Stomach (tissue), 8 donors: ENCODE measurements at regions not wholly inside any gene's neighbourhood (a gene's known extent, or its start where the extent isn't known, plus 50 kb on each side); places are given as distances from the start of the nearest gene placed in this dataset.

Experiments
- DNase-seq, 2 donors: peaks; one replicate each; pipeline versions ENCODE4 v3.0.0 to v3.0.0-alpha.2; 2013 to 2019
- H3K27ac ChIP-seq, 5 donors: fragments of 200-600 bp in 4 of 5; sonication (generic) in 4 of 5; one replicate each; pipeline ENCODE4 v1.5.1; 2013 to 2019; ENCODE audit warnings: mild to moderate bottlenecking in 1 of 5, moderate library complexity in 1 of 5
- H3K27me3 ChIP-seq, 3 donors: fragments of 200-600 bp; sonication (generic); one replicate each; pipeline ENCODE4 v1.5.1; 2017 to 2019; ENCODE audit warnings: mixed run types in 1 of 3
- H3K36me3 ChIP-seq, 4 donors: fragments of 200-600 bp; sonication (generic); 1 replicate in 3 of 4; 2 replicates in 1 of 4; pipeline ENCODE4 v1.5.1; 2016 to 2019
- H3K4me1 ChIP-seq, 4 donors: fragments of 200-600 bp; sonication (generic); one replicate each; pipeline ENCODE4 v1.5.1; 2016 to 2019
- H3K4me3 ChIP-seq, 4 donors: fragments of 200-600 bp; sonication (generic) in 3 of 4; one replicate each; pipeline ENCODE4 v1.5.1; 2016 to 2019; ENCODE audit warnings: mild to moderate bottlenecking in 1 of 4
- H3K9me3 ChIP-seq, 4 donors: fragments of 200-600 bp; sonication (generic); one replicate each; pipeline ENCODE4 v1.5.1; 2016 to 2019
- EP300 ChIP-seq: sonication (generic); formaldehyde crosslinking; IDR thresholded peaks from one replicate; pipeline ENCODE4 v1.6.1; 2017; ENCODE audit warnings: antibody characterized with exemption
- POLR2A ChIP-seq, 4 donors: fragments of 450-650 bp; IDR thresholded peaks; one replicate each; pipeline ENCODE4 v1.6.1; 2016; ENCODE audit warnings: antibody characterized with exemption in 4 of 4, control low read depth in 2 of 4, mild to moderate bottlenecking in 1 of 4, moderate library complexity in 1 of 4
- POLR2AphosphoS5 ChIP-seq, 3 donors: sonication (generic); formaldehyde crosslinking; IDR thresholded peaks; one replicate each; pipeline ENCODE4 v1.6.1; 2016; ENCODE audit warnings: antibody characterized with exemption in 3 of 3
- WGBS, 5 donors: extraction: QIAGEN DNeasy Blood & Tissue Kit in 3 of 5; methylation state at CpG; one replicate each; pipeline versions ENCODE4 v1.1.5 to v1.1.7; 2013 to 2018; 5-methylcytosine and 5-hydroxymethylcytosine counted together
- intact Hi-C: fragments of 100-400 bp; cut with DNase I; formaldehyde crosslinking; loops from one replicate; pipeline ENCODE4 v1.15.1; 2023; ENCODE audit warnings: low total_unique reads
- TF ChIP-seq, protein P1 (sequence below), 7 experiments: fragments of 450-650 bp in 4 of 7; fragments of 200-600 bp in 3 of 7; sonication (generic) in 3 of 7; IDR thresholded peaks; one replicate each; pipeline ENCODE4 v1.5.1; 2016 to 2019; ENCODE audit warnings: antibody characterized with exemption in 7 of 7, control low read depth in 2 of 7, mild to moderate bottlenecking in 1 of 7
- donor health status: healthy with polysubstance abuse.
- donor health status: Bipolar disorder and iron deficiency.
- donor health status: healthy.

DNA sequence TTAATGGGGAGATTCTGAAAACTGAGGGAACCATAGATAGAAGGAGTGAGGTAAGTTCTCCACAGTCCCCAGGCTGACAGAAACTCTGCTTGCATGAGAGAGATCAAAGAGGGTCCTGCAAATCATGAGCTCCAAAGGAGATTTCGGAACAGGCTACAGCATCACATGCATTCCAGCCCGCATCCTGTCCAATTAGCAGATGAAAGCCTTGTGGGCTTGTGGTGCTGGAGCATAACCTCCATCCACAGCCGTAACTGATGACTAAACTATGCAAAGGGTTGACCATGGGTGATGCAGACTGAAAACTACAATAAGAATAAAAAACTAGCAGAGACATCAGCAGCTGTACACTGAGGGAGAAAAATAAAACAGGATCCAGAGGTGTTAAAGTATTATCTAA, 654.5 kb downstream of the TLL1 start:
- Histone ChIP-seq H3K27me3 (no peaks in the 10 kb centered on the region), H3K4me1 (no peaks in the 10 kb centered on the region), H3K4me3 (no peak overlapping the region), H3K36me3 (no peaks in the 10 kb centered on the region), H3K27ac (no peak overlapping the region), H3K9me3 (no peaks in the 10 kb centered on the region)
- no peak for DNase-seq
- intact Hi-C loops, result no loop called here
- TF ChIP-seq POLR2AphosphoS5 (IDR thresholded peaks at IDR 0.05) (no peak), POLR2A (IDR thresholded peaks at IDR 0.05) (no peak), EP300 (no peak)
- TF ChIP-seq, protein P1, sequence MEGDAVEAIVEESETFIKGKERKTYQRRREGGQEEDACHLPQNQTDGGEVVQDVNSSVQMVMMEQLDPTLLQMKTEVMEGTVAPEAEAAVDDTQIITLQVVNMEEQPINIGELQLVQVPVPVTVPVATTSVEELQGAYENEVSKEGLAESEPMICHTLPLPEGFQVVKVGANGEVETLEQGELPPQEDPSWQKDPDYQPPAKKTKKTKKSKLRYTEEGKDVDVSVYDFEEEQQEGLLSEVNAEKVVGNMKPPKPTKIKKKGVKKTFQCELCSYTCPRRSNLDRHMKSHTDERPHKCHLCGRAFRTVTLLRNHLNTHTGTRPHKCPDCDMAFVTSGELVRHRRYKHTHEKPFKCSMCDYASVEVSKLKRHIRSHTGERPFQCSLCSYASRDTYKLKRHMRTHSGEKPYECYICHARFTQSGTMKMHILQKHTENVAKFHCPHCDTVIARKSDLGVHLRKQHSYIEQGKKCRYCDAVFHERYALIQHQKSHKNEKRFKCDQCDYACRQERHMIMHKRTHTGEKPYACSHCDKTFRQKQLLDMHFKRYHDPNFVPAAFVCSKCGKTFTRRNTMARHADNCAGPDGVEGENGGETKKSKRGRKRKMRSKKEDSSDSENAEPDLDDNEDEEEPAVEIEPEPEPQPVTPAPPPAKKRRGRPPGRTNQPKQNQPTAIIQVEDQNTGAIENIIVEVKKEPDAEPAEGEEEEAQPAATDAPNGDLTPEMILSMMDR (IDR thresholded peaks at IDR 0.05), result no peak
- 71 to 84% (median 76%) methylated on average over 3 of the region's 3 CpGs for WGBS, 5 donors

DNA sequence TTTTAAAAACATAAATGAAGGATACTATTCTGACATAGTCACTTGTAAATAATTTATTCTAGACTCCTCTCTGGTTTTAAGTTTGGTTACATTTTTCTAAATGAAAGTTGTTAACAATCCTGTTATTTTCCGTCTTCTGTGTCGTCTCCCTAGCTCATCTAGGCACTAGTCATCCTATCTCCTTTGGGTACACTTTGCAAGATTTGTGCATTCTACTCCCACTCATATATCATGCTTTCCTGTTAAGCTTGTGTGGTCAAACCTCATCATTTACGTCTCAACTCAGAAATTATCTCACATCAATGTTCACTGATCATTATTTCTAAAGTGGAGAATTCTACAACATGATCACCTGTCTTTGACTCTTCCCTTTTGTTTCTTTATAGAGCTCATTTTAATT, 658.7 kb downstream of the TLL1 start:
- Histone ChIP-seq H3K4me1 (no peaks in the 10 kb centered on the region), H3K27me3 (no peaks in the 10 kb centered on the region), H3K36me3 (no peaks in the 10 kb centered on the region), H3K27ac (no peak overlapping the region), H3K4me3 (no peak overlapping the region), H3K9me3 (no peaks in the 10 kb centered on the region)
- WGBS, 5 donors, result 63 to 85% (median 80%) methylated on average over 3 of the region's 3 CpGs
- no peak for DNase-seq
- TF ChIP-seq POLR2AphosphoS5 (IDR thresholded peaks at IDR 0.05) (no peak), POLR2A (IDR thresholded peaks at IDR 0.05) (no peak), EP300 (no peak)
- TF ChIP-seq, protein P1 (IDR thresholded peaks at IDR 0.05), result no peak
- intact Hi-C loops, result no loop called here

DNA sequence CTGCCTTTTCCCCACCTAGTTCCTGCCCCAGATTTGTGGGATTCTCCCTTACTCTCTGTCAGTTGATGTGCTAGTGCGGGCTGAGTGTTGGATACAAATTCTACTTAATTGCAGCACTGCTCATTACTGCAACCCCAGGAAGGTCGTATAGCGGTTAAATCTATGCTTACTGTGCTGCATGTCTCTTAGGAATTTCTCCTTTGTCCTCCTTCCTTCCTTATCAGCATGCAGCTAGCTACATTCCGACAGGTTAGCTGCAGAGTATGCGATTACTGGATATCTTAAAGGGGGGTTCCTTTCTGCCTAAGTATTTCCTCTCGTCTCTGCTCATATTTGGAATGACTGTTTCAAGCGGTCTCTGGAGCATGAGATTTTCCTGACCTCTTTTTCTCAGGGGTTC, 662.8 kb downstream of the TLL1 start:
- no peak for DNase-seq
- Histone ChIP-seq H3K27me3 (no peaks in the 10 kb centered on the region), H3K9me3 (no peaks in the 10 kb centered on the region), H3K4me3 (no peak overlapping the region), H3K4me1 (no peaks in the 10 kb centered on the region), H3K36me3 (no peaks in the 10 kb centered on the region), H3K27ac (no peak overlapping the region)
- WGBS, 5 donors, result 43 to 80% (median 53%) methylated on average over 7 of the region's 7 CpGs
- TF ChIP-seq, protein P1 (IDR thresholded peaks at IDR 0.05), result no peak
- TF ChIP-seq EP300, result no peak
- intact Hi-C loops, result no loop called here

DNA sequence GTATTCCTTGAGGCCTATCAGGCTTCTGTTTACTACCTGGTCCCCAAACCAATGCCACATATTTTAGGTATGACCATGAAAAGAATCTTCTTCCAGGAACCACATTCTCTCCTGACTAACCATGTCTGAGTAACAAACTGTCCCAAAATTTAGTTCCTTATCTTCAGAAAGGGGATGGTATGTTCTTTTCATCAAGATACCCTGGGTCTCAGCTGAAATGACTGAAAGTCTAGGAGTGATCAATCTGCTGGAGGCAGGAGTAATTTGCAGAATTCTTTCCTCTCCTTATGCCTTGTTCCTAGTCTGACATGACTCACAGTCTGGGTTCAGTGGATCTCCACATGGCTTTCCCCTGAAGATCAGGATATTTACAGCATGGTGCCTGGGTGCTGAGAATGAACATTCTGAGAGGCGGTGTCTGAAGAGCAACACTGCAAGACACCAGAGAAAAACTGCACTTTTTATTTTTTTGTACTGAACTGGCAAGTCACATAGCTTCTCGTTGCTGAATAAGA, 665.5 kb downstream of the TLL1 start:
- H3K9me3 ChIP-seq, result peaks cover 0 to 6% (median 0%) of the 10 kb centered on the region in 4 donors
- 75 to 87% (median 77%) methylated on average over 2 of the region's 2 CpGs for WGBS, 5 donors
- no peak for DNase-seq
- H3K27ac ChIP-seq, result no peak overlapping the region
- H3K27me3 ChIP-seq, result no peaks in the 10 kb centered on the region
- no peaks in the 10 kb centered on the region for H3K4me1 ChIP-seq
- H3K4me3 ChIP-seq, result no peak overlapping the region
- TF ChIP-seq, protein P1 (IDR thresholded peaks at IDR 0.05), result no peak
- TF ChIP-seq EP300, result no peak
- no peak for TF ChIP-seq POLR2A (IDR thresholded peaks at IDR 0.05)
- no peak for TF ChIP-seq POLR2AphosphoS5 (IDR thresholded peaks at IDR 0.05)
- intact Hi-C loops, result no loop called here
- no peaks in the 10 kb centered on the region for H3K36me3 ChIP-seq
